ENCODE measurements at regions not wholly inside any gene's neighbourhood (a gene's known extent, or its start where the extent isn't known, plus 50 kb on each side); places are given as distances from the start of the nearest gene placed in this dataset.

DNA sequence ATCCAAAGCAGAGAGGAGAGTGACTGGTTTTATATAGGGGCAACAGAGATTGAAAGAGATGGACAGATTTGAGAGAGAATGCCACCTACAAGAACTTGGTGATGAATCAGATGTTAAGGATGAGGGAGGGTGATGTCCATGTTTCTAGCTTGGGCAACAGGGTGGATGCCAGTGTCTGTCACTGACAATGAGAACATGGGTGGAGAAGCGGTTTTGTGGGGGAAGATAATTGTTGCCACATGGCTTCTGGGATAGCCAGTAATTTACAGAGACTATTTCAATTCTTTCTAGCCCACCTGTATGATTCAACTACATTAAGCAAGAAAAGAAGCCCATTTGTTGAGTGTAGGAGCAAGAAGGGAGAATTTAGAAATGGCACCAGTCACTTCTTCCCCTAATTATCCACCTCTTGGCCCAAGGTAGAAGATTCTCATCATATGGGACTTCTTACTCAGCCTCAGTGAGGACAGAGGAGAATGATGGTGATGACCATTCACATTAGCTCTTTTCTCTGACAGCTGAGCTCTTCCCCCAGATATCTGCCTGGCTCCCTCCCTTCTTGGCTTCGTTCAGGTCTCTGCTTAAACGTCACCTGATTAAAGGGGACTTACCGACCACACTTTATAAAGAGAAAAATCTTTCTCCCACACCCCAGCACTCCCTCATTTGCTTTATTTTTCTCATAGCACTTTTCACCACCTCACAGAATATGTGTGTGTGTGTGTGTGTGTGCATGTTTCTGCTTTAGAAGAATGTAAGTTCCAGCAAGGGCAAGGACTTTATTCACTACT, 117.8 kb downstream of the DUSP6 start:
- H3K4me3 ChIP-seq (ENCODE audit: low read depth, low read length) = no peak overlapping the region
- no peak for TF ChIP-seq CTCF (IDR thresholded peaks at IDR 0.05; ENCODE audit: low read depth, low read length, missing control alignments)
- no peak for DNase-seq (ENCODE audit: low read depth)
- in situ Hi-C loops (cut with HindIII; ENCODE audit: low sequenced_read_pairs) = no loop called here

GRCh38 chr12:89231686-89232085, 120.6 kb downstream of the DUSP6 start:
- in situ Hi-C loops (cut with HindIII; ENCODE audit: low sequenced_read_pairs) = no loop called here
- DNase-seq (ENCODE audit: low read depth) = no peak
- TF ChIP-seq CTCF (IDR thresholded peaks at IDR 0.05; ENCODE audit: low read depth, low read length, missing control alignments) = no peak
- no peak overlapping the region for H3K4me3 ChIP-seq (ENCODE audit: low read depth, low read length)

DNA sequence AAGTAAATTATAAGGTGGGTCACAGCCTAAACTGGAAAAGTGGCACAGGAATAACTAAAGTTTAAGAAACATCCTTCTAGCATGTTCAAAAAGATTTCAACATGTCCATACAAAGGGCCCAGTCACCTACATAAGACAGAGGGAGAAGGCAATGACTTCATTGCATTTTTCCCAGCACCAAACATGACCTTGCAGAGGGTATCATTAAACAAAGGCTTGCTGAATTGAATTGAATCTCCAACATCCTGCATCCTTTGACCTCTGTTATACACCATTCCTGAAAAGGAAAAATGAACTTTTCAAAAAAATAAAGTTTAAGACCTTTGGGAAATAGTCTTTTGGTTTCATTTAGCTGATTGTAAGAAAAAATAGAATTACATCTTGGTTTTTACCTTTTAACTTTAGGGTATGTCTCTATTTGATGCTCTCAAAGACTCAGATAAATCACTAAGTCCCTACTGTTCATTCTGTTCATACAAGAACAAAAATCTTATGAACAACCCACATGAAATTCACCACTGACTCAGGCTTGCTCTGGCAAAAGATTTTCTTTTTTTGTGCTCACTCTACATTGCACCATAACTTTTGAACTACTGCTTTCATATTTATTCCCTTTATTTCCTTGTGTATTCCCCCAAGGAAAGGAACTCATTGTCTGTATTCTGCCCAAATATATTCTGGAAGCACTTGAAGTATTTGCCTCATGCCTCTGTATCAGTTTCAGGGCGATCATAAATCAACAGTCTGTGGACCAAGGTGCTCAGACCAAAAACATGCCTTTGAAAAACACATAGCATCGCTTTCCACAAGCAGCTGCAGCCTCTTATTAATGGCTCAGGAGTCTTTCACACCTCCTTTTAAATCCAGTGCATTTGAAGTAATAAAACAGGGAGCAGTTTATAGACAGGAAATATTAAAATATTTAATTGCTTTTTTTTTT, 121.7 kb downstream of the DUSP6 start:
- DNase-seq (ENCODE audit: low read depth) = no peak
- H3K4me3 ChIP-seq (ENCODE audit: low read depth, low read length) = no peak overlapping the region
- TF ChIP-seq CTCF (IDR thresholded peaks at IDR 0.05; ENCODE audit: low read depth, low read length, missing control alignments) = no peak
- in situ Hi-C loops (cut with HindIII; ENCODE audit: low sequenced_read_pairs) = no loop called here

DNA sequence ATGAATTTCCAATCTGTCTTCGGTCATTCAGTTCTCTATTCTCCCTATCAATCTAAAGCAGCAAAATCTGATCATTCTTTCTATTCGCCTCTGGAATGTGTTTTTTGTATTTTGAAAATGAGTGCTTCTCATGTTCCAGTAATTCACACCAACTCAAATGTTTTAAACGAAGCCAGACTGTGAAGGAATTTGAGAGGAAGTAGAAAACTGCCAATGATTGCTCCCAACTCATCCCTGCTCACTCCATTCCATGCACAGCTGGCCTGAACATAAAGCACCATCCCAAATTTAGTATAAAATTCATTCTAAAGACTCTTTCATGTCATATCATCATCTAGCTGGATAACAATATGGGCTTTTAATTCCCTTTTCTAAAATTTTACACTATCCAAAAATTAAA, 123.8 kb downstream of the DUSP6 start:
- TF ChIP-seq CTCF (IDR thresholded peaks at IDR 0.05; ENCODE audit: low read depth, low read length, missing control alignments) = no peak
- no peak for DNase-seq (ENCODE audit: low read depth)
- in situ Hi-C loops (cut with HindIII; ENCODE audit: low sequenced_read_pairs) = no loop called here
- H3K4me3 ChIP-seq (ENCODE audit: low read depth, low read length) = no peak overlapping the region

DNA sequence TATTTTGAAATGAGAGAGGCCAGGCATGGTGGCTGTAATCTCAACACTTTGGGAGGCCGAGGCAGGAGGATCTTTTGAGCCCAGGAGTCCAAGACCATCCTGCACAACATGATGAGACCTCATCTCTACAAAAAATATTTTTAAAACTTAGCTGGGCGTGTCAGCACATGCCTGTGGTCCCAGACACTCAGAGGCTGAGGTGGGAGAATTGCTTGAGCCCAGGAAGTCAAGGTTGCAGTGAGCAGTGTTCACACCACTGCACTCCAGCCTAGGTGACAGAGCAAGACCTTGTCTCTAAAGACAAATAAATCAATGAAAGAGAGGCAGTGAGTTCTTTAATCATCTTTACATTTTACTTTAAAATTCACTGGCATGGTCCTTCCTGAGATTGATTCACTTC, 124.5 kb downstream of the DUSP6 start:
- in situ Hi-C loops (cut with HindIII; ENCODE audit: low sequenced_read_pairs) = no loop called here
- no peak for TF ChIP-seq CTCF (IDR thresholded peaks at IDR 0.05; ENCODE audit: low read depth, low read length, missing control alignments)
- H3K4me3 ChIP-seq (ENCODE audit: low read depth, low read length) = no peak overlapping the region
- DNase-seq (ENCODE audit: low read depth) = no peak

DNA sequence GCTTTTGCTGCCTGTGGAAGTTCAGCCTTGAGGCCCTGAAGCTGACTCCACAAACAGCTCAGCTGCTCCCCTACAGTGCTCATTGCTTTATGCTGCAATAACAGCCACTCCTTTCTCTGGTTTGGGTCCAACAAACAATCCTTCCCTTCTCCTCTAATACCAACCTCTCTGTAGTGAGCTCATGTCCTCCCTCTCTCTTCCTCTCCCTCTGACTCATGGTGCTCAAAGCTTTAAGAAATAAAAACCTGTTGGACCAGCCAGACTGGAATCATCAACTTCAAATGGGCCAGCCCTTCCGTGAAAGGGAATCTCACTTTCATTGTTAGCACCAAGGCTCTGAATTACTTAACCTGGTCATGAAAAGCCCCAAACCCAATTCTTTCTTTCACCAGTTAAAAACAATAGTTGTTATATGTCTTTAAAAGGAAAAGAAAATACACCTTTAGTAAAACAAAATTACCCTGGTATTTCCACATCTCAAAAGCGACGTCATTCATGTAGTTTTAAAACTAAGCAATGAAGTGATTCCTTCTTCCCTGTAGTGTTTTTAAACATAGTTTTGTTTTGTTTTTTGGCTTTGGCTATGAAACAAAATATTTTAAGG, 126.4 kb downstream of the DUSP6 start:
- H3K4me3 ChIP-seq (ENCODE audit: low read depth, low read length) = no peak overlapping the region
- TF ChIP-seq CTCF (IDR thresholded peaks at IDR 0.05; ENCODE audit: low read depth, low read length, missing control alignments) = no peak
- peak; percentile 35 for DNase-seq (ENCODE audit: low read depth)
- in situ Hi-C loops (cut with HindIII; ENCODE audit: low sequenced_read_pairs) = no loop called here
